22Rv1 (cell line): ENCODE measurements at regions not wholly inside any gene's neighbourhood (a gene's known extent, or its start where the extent isn't known, plus 50 kb on each side); places are given as distances from the start of the nearest gene placed in this dataset.
A peak's percentile ranks its signal among the peaks of the same experiment; 100 is the strongest.

ENCODE experiments used
- CTCF ChIP-seq: fragments of 450-650 bp; IDR thresholded peaks from 2 replicates; pipeline ENCODE4 v1.5.1; 2017; ENCODE audit warnings: mild to moderate bottlenecking
- ZFX ChIP-seq: fragments of 450-650 bp; IDR thresholded peaks from 2 replicates; pipeline ENCODE4 v1.6.1; 2017; ENCODE audit warnings: antibody characterized with exemption, borderline replicate concordance

GRCh38 chr17:33725675-33726271 is 432.7 kb upstream of the ASIC2 start:
- TF ChIP-seq CTCF, result peak; percentile 82
- no peak for TF ChIP-seq ZFX
